HEK293T (cell line): ENCODE measurements at regions not wholly inside any gene's neighbourhood (a gene's known extent, or its start where the extent isn't known, plus 50 kb on each side); places are given as distances from the start of the nearest gene placed in this dataset.

Experiments used
- BHLHE40 ChIP-seq: fragments of 450-650 bp; IDR thresholded peaks from 2 replicates; pipeline ENCODE4 v1.6.1; 2016; ENCODE audit warnings: mild to moderate bottlenecking, moderate library complexity, borderline replicate concordance
- ELF4 ChIP-seq: fragments of 450-650 bp; IDR thresholded peaks from 2 replicates; pipeline ENCODE4 v1.6.1; 2017; ENCODE audit warnings: antibody characterized with exemption
- FOXK2 ChIP-seq: fragments of 450-650 bp; IDR thresholded peaks from 2 replicates; pipeline ENCODE4 v1.6.1; 2016; ENCODE audit warnings: mild to moderate bottlenecking
- HDGF ChIP-seq: fragments of 450-650 bp; IDR thresholded peaks from 2 replicates; pipeline ENCODE4 v1.6.1; 2017; ENCODE audit warnings: antibody characterized with exemption, borderline replicate concordance
- LEF1 ChIP-seq: fragments of 450-650 bp; IDR thresholded peaks from 2 replicates; pipeline ENCODE4 v1.6.1; 2017; ENCODE audit warnings: mild to moderate bottlenecking, borderline replicate concordance
- SP1 ChIP-seq: fragments of 450-650 bp; IDR thresholded peaks from 2 replicates; pipeline ENCODE4 v1.6.1; 2017
- SUZ12 ChIP-seq: fragments of 450-650 bp; IDR thresholded peaks from 2 replicates; pipeline ENCODE4 v1.6.1; 2016; ENCODE audit warnings: mild to moderate bottlenecking
- TARDBP ChIP-seq: fragments of 450-650 bp; IDR thresholded peaks from 2 replicates; pipeline ENCODE4 v1.6.1; 2016

DNA sequence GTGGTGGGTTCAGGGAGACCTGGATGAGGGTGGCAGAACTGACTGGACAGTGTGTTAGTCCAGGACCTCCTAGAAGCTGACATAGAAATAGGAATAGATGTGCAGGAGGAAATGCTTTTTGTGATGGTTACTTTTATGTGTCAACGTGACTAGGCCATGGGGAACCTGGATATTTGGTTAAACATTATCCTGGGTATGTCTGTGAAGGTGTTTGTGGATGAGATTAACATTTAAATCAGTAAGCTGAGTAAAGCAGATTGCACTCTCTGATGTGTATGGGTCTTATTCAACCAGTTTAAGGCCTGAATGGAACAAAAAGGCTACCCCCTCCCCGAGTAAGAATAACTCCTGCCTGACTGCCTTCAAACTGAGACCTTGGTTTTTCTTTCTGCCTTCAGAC is 219.3 kb downstream of the DHX35 start:
- no peak for TF ChIP-seq BHLHE40
- no peak for TF ChIP-seq FOXK2
- no peak for TF ChIP-seq SP1
- no peak for TF ChIP-seq LEF1
- no peak for TF ChIP-seq TARDBP
- no peak for TF ChIP-seq ELF4
- TF ChIP-seq SUZ12, result no peak
- TF ChIP-seq HDGF, result no peak
